ENCODE measurements at regions not wholly inside any gene's neighbourhood (a gene's known extent, or its start where the extent isn't known, plus 50 kb on each side); places are given as distances from the start of the nearest gene placed in this dataset.

DNA sequence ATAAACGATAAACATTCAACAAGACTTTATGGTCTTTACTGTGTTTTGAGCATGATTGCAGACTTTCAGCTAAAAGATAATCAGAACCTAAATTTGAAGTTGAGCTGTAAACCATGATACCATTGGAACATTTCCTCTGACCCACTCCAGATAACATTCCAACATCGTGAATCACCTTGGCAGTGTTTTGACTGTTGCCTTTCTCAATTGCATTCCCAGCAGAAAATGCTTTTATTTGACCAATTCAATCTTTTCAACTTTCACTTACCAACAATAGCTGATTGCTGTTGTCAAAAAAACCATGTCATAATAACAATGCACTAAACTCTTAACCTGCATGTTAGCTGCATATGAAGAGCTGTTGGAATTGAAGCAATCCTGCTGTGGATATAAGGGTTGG lies 165.5 kb downstream of the MDFIC start:
- H3K4me1 Mint-ChIP-seq: no peaks in the 10 kb centered on the region
- no peak for DNase-seq
- H3K27ac Mint-ChIP-seq: no peak overlapping the region
- H3K36me3 Mint-ChIP-seq (ENCODE audit: low read depth): no peaks in the 10 kb centered on the region
- H3K9me3 Mint-ChIP-seq: peaks cover 2% of the 10 kb centered on the region
- H3K27me3 Mint-ChIP-seq: no peaks in the 10 kb centered on the region
- CTCF ChIA-PET: interaction anchor here (1.1 kb wide), 1 partner anchor 20 kb away, joined by 3 read pairs; no protein-coding TSS in a partner anchor
- no peak overlapping the region for H3K4me3 Mint-ChIP-seq
- POLR2A ChIA-PET: no interaction called here

DNA sequence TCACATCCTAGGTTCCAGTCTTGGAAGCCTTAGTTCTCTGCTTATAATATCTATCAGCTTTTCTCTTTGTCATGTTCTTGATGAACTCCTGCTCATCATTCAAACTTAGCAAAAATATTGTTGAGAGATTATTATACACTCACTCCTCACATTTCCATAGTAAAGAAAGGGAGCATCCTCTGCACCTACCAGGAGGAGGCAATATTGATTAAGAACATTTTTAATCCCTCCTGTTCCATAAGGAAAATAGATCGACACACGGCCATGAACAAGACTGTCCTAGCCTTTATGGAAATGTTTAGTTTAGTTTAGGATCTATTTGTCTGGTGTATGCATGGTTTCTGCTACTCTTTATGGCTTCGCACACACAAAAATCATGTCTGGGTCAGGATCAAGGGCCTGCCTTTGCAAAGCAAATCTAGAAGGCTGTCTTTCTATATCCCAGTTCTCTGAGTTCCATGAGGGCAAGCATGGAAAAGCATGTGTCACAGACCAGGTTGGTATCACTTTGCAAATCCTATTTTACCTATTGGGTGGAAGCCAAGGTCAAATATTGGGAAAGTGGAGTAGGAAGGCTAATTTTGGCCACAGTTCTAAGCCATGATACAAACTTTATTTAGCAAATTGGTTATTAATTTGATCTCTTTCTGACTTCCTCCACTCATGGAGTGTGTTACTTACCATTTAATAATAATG lies 164.4 kb downstream of the MDFIC start:
- Mint-ChIP-seq H3K9me3 (peaks cover 2% of the 10 kb centered on the region), H3K4me1 (no peaks in the 10 kb centered on the region), H3K4me3 (no peak overlapping the region), H3K36me3 (ENCODE audit: low read depth) (no peaks in the 10 kb centered on the region), H3K27ac (no peak overlapping the region), H3K27me3 (no peaks in the 10 kb centered on the region)
- ChIA-PET CTCF (interaction anchor here (0.5 to 1.1 kb wide), 2 partner anchors 21 to 1073 kb away, joined by 3 to 6 read pairs; no protein-coding TSS in a partner anchor), POLR2A (no interaction called here)
- no peak for DNase-seq

DNA sequence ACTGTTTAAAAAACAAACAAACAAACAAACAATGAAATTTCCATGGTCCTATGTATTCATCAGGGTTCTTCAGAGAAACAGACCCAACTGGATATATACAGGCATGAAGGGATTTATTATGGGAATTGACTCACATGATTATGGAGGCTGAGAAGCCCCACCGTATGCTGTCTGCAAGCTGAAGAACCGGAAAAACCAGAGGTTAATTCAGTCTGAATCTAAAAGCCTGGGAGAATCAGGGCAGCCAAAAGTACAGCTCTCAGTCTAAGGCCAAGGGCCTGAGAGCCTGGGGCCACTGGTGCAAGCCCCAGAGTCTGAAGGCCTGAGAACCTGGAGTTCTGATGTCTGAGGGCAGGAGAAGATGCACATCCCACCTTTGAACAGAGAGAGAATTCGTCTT lies 163.5 kb downstream of the MDFIC start:
- peaks cover 2% of the 10 kb centered on the region for H3K9me3 Mint-ChIP-seq
- POLR2A ChIA-PET: no interaction called here
- no peak for DNase-seq
- H3K4me3 Mint-ChIP-seq: no peak overlapping the region
- CTCF ChIA-PET: interaction anchor here (0.5 kb wide), 1 partner anchor 54 kb away, joined by 3 read pairs; no protein-coding TSS in a partner anchor
- no peaks in the 10 kb centered on the region for H3K27me3 Mint-ChIP-seq
- H3K36me3 Mint-ChIP-seq (ENCODE audit: low read depth): no peaks in the 10 kb centered on the region
- H3K27ac Mint-ChIP-seq: no peak overlapping the region
- H3K4me1 Mint-ChIP-seq: no peaks in the 10 kb centered on the region

DNA sequence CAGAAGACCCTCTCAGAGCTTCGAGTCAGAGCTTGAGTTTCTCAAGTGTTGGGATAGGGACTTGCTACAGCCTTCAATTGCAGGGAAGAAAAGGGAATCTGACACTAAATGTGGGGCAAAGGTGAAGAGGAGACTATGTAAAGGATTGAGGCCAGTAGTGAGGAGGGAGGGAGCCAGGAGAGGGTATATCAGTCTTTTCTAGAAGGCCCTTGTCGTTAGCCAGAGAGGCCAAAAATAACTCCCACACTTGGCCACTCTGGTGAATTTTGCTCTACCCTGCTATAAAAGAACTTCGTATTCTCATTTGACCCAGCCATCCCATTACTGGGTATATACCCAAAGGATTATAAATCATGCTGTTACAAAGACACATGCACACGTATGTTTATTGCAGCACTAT lies 162.0 kb downstream of the MDFIC start:
- Mint-ChIP-seq H3K27ac (no peak overlapping the region), H3K9me3 (peaks cover 2% of the 10 kb centered on the region), H3K4me1 (no peaks in the 10 kb centered on the region), H3K4me3 (no peak overlapping the region), H3K36me3 (ENCODE audit: low read depth) (no peaks in the 10 kb centered on the region), H3K27me3 (no peaks in the 10 kb centered on the region)
- no peak for DNase-seq
- POLR2A ChIA-PET: no interaction called here
- CTCF ChIA-PET: no interaction called here

DNA sequence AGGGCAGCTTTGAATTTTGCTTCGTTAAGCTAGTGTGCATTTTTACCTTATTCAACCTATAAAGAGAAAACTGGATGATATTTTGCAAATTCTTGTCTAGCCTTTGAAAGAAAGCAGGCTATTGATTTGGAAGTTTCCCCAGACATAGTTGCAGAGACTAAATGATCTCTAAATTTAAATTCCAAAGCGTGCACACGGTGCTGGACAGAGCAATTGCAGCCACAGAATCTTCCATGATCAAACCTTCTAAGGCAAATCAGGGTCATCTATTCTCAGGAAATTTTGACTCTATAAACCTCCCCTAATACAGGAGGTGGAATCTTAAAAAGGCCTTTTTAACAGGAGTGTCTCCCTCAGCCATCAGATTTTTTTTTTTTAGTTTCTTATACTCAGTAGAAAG lies 159.9 kb downstream of the MDFIC start:
- no peak for DNase-seq

DNA sequence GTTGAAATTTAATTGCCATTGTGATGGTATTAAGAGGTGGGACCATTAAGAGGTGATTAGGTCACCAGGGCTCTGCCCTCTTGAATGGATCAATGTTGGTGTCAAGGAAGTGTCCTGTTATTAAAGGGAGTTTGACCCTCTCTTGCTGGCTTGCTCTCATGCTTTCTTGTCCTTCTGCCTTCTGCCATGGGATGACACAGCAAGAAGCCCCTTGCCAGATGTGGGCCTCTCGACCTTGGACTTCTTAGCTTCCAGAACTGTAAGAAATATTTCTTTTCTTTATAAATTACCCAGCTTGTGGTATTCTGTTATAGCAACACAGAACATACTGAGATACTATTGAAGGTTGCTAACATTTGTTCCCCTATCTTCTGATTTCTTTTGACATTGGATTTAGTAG lies 157.0 kb downstream of the MDFIC start:
- Mint-ChIP-seq H3K27ac (no peak overlapping the region), H3K4me1 (no peaks in the 10 kb centered on the region), H3K9me3 (peaks cover 9% of the 10 kb centered on the region), H3K4me3 (no peak overlapping the region), H3K27me3 (no peaks in the 10 kb centered on the region), H3K36me3 (ENCODE audit: low read depth) (no peaks in the 10 kb centered on the region)
- no peak for DNase-seq
- ChIA-PET POLR2A (no interaction called here), CTCF (no interaction called here)

More for the DNA sequence above, 159.9 kb downstream of the MDFIC start:
- CTCF ChIA-PET: interaction anchor here (1.1 to 1.5 kb wide), 2 partner anchors 12 to 73 kb away, joined by 3 read pairs; no protein-coding TSS in a partner anchor
- peaks cover 6% of the 10 kb centered on the region for H3K9me3 Mint-ChIP-seq
- no peaks in the 10 kb centered on the region for H3K36me3 Mint-ChIP-seq (ENCODE audit: low read depth)
- H3K4me3 Mint-ChIP-seq: no peak overlapping the region
- H3K4me1 Mint-ChIP-seq: no peaks in the 10 kb centered on the region
- POLR2A ChIA-PET: no interaction called here
- H3K27me3 Mint-ChIP-seq: no peaks in the 10 kb centered on the region
- H3K27ac Mint-ChIP-seq: no peak overlapping the region

DNA sequence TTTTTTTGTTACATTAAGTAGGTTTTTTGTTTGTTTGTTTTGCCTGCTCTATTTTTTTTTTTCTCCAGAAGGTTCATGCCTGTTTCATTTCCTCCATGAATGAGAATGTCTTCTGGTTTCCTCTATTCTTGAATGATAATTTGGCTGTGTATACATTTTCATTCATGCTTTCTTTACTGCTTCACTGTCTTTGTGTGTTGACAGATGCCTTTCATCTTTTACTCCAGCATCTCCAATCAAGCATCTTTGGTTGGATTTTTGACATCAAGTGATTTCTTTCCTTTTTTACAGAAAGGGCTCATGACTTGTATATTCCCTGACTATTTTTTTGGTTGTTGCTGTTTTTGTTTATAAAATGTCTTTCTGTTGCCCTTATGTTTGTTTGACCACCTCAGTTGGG lies 156.5 kb downstream of the MDFIC start:
- H3K9me3 Mint-ChIP-seq: peaks cover 7% of the 10 kb centered on the region
- no peaks in the 10 kb centered on the region for H3K4me1 Mint-ChIP-seq
- H3K27ac Mint-ChIP-seq: no peak overlapping the region
- H3K36me3 Mint-ChIP-seq (ENCODE audit: low read depth): no peaks in the 10 kb centered on the region
- no peak for DNase-seq
- H3K27me3 Mint-ChIP-seq: no peaks in the 10 kb centered on the region
- H3K4me3 Mint-ChIP-seq: no peak overlapping the region
- ChIA-PET POLR2A (no interaction called here), CTCF (no interaction called here)

DNA sequence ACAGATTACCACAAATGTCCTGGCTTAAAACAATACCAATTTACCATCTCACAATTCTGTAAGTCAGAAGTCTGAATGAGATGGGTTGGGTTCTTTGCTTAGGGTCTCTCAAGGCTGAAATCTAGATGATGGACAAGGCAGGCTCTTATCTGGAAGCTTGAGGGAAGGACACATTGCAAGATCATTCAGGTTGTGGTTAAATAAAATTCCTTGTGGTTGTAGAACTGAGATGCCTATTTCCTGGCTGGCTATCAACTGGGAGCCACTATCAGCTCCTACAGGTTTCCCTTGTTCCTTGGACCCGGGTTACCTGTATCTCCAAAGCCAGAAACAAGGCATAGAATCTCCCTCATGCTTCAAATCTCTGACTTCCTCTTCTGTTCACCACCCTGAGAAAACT lies 148.4 kb downstream of the MDFIC start:
- POLR2A ChIA-PET: no interaction called here
- no peak for DNase-seq
- H3K4me1 Mint-ChIP-seq: peaks cover 6% of the 10 kb centered on the region

More for the DNA sequence above, 148.4 kb downstream of the MDFIC start:
- Mint-ChIP-seq H3K27ac (no peak overlapping the region), H3K36me3 (ENCODE audit: low read depth) (peaks cover 3% of the 10 kb centered on the region), H3K4me3 (no peak overlapping the region), H3K27me3 (no peaks in the 10 kb centered on the region), H3K9me3 (peaks cover 7% of the 10 kb centered on the region)
- CTCF ChIA-PET: no interaction called here
